22Rv1 (cell line): ENCODE measurements at regions not wholly inside any gene's neighbourhood (a gene's known extent, or its start where the extent isn't known, plus 50 kb on each side); places are given as distances from the start of the nearest gene placed in this dataset.

Experiments used
- ZFX ChIP-seq: fragments of 450-650 bp; IDR thresholded peaks from 2 replicates; pipeline ENCODE4 v1.6.1; 2017; ENCODE audit warnings: antibody characterized with exemption, borderline replicate concordance
- TF ChIP-seq, protein P1 (sequence below): fragments of 450-650 bp; IDR thresholded peaks from 2 replicates; pipeline ENCODE4 v1.5.1; 2017; ENCODE audit warnings: mild to moderate bottlenecking

DNA sequence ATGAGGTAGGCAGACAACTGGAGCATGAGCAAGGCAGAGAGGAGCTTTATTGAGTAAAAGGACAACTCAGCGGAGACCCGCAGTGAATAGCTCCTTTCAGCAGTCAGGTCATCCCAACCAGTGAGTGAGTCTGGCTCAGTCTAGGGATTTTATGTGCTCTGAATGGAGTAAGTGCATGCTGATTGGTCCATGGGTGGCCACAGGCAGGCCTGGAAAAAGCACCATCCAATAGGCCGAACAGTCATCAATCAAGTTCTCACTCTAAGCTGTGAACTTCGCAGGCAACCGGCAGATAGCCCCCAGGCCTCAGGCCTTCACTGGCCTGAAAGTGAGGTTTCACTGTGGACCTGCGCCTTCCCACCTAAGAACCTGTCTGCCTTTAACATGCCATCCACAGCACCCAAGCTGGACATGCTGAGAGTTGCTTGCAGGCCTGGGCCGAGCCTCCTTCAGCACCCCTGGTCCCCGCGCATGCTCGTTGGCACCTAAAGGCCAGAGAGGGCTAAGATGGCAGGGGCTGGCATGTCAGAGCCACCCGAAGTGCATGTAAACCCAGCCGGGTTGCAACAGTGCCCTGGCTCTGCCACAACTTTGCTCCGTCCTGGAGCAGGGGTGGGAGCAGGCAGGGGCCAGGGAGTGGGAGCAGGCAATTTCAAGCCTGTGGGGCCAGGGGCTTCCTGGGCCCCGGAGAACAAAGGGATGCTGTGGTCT is 698.7 kb downstream of the SLITRK1 start:
- TF ChIP-seq, protein P1, sequence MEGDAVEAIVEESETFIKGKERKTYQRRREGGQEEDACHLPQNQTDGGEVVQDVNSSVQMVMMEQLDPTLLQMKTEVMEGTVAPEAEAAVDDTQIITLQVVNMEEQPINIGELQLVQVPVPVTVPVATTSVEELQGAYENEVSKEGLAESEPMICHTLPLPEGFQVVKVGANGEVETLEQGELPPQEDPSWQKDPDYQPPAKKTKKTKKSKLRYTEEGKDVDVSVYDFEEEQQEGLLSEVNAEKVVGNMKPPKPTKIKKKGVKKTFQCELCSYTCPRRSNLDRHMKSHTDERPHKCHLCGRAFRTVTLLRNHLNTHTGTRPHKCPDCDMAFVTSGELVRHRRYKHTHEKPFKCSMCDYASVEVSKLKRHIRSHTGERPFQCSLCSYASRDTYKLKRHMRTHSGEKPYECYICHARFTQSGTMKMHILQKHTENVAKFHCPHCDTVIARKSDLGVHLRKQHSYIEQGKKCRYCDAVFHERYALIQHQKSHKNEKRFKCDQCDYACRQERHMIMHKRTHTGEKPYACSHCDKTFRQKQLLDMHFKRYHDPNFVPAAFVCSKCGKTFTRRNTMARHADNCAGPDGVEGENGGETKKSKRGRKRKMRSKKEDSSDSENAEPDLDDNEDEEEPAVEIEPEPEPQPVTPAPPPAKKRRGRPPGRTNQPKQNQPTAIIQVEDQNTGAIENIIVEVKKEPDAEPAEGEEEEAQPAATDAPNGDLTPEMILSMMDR = no peak
- TF ChIP-seq ZFX = no peak
